ENCODE measurements at regions not wholly inside any gene's neighbourhood (a gene's known extent, or its start where the extent isn't known, plus 50 kb on each side); places are given as distances from the start of the nearest gene placed in this dataset.

DNA sequence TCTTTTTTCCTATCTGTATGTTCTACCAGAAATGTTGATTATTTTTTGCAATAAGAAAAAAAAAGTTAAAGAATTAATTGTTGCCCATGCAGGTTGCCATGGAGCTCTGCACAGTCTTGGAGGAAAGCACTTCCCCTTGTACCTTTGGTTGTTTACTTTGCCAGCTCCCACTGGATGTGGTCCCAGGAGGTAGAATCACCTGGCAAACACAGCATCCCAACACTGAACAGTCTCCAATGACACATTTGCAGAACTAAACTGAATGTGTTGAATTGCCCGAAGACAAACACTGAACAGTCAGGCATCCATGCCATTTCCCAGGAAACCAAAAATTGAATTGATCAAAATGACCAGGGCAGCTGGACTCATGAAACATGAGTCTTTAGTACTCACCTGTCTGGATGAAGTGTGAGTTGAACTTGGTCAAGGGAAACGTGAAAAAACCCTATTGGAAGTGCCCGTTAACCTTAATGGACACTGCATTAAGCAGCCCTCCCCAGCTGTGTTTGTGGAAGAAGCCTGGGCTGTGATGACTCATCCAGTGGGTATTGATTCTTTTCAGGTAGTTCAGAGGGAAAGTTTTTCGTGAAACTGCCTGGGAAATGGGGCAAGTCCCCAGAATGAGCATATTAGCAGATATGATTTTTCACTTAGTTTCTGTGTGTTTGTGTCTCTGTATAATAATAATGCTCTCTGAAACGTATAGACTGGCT lies 284.7 kb upstream of the STT3B start:
- DNase-seq (ENCODE audit: low read depth, low spot score): no peak

DNA sequence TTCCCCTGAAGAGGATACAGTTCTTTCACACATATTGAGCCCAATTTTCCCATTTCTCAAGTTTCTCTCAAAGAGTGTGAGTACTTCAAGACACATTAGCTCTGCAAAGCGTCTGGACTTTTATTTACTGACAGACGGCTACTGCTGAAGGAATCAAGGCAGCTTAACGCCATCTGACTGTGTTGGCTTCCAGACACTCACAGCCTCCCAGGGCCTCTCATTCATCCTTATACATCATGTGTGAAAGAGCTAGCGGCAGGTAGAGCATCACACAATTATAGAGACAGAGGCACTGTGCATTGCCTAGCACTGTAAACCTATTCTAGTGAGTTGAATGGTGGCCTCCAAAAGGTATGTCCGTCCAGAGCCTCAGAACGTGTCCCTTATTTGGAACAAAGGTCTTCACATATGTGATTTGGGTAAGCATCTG lies 284.1 kb upstream of the STT3B start:
- DNase-seq (ENCODE audit: low read depth, low spot score): no peak

DNA sequence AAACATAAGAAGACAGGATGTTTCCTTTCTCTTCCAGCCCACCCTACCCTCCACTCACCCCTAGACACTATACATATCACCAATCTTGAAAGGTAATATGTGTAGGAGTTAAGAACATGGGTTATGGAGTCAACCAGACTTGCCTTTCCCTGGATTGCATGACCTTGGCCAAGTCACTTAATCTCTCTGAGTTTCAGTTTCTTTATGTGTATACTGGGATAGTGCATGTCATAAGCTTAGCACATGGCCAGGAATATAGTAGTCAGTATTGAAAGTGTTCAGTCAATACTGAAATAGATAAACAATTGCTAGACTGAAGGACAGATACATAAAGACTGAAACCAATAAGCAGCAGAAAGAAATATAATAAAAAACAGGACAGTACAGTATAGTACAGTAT lies 283.2 kb upstream of the STT3B start:
- no peak for DNase-seq (ENCODE audit: low read depth, low spot score)

DNA sequence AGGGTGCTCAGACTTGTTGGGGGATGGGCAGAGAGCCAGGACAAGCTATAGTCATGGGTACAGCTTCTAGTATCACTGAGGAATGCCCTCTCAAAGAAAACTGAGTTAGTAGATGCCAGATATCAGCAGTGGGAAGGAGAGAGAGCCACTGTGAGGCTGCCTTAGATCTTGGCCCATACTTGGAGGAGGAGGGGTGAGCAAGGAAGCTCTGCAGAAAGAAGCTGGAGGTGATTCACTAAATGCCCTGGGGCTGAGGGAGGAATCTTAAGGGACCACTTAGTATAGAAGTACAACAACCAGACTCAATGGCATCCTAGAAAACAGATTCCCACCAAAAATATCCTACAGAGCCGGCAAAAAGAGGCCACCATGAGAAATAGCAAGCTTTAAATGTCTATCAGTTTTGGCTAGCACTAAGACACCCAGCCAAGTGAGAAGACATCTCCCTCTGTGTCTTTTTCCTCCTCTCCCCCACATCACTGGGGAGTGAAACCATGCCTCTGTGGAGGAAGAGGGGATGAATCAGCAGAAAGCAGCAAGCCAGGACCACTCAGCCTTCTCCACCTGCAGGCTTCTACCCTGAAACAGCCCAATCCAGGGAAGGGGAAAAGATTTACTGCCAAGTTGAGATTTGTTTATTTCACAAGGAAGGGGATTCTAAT lies 282.5 kb upstream of the STT3B start:
- DNase-seq (ENCODE audit: low read depth, low spot score): no peak

DNA sequence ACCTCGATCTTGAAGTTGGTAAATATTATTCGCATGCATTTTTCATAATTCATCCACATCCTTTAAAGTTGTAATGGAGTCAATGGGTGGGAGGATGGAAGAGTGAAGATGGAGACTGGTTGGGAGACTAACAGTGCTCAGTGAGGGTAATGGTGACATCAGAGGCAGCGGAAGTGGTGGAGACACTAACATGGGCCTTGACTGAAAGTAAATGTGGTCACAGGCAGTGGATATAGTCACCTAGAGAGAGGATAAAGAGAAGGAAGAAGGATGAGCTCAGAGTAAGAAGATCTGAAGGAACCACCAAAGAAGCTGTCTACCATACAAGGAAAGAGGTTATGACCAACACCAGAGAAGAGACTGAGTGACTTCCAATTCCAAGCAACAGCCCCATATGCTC lies 281.6 kb upstream of the STT3B start:
- no peak for DNase-seq (ENCODE audit: low read depth, low spot score)

DNA sequence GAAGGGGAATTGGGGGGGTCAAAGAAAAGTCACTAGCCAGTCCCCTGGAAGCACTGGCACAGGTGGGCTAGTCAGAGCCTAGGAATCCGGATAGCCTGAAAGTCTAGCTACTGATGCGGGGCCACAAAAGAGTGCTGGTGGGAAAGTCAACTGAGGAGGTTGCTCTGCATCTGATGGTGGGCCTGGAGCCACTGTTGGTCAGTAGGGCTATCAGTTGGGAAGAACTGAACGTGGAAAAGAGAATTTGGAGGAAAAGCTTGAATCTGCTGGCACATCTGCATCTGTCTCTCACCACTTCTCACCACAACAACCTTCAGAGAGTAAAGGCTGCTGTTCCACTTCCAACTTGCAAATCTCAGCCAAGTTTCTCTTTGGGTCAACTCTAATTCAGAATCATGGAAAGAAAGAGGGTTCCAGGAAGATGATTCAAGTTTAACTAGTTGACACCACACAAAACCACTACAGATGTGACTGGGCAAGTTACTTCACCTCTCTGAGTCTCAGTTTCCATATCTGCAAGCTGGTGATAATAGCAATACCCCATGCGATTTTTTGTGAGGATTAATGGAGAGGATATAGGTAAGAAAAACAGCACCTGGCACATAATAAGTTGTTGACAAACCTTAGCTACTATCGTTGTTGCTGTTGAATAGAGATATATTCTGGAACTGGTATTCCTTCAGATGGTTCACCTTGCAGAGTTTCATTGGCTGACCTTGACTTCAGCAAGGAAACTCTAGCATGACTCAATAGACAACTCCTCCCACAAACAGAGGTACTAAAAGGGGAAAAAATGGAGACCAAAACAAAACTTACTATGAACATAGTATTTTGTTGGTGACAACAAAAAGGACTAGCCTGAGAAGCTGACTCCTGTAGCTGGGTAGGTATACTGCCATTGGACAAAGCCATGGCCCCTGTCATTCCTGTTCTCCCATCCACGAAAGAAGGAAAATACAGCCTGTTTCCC lies 280.2 kb upstream of the STT3B start:
- DNase-seq (ENCODE audit: low read depth, low spot score): no peak

DNA sequence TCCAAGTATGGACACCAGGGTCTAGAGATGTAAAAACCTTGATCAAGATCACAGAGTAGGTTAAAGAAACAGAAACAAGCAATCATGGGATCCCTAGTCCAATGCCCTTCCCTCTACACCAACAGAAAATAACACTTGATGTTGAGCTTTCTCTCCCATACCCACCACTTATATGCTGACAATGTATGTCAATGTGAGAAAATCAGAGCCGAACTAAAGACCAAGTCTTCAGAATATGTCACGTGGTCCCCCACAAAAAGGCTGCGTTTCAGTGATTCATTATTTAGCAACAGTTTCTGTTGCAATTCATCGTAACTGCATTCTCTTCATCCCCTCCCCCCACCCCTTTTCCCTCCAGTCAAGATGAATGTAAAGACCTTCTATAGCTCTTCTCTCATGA lies 278.9 kb upstream of the STT3B start:
- DNase-seq (ENCODE audit: low read depth, low spot score): no peak

DNA sequence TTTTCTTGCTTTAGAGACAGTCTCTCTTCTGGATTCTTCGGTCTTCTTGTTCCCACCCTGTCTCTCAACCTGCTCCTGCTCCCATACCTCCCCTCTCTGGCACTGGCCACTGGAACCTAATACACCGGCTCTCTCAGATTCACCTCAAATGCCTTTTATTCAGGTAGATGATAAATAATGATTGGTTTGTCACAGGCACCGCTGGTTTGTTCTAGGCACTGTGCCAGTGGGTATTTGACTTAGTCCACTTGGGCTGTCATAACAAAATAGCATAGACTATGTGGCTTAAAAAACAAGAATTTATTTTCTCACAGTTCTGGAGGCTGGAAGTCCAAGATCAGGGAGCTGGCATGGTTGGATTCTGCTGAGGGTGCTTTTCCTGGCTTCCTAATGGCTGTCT lies 278.2 kb upstream of the STT3B start:
- no peak for DNase-seq (ENCODE audit: low read depth, low spot score)

DNA sequence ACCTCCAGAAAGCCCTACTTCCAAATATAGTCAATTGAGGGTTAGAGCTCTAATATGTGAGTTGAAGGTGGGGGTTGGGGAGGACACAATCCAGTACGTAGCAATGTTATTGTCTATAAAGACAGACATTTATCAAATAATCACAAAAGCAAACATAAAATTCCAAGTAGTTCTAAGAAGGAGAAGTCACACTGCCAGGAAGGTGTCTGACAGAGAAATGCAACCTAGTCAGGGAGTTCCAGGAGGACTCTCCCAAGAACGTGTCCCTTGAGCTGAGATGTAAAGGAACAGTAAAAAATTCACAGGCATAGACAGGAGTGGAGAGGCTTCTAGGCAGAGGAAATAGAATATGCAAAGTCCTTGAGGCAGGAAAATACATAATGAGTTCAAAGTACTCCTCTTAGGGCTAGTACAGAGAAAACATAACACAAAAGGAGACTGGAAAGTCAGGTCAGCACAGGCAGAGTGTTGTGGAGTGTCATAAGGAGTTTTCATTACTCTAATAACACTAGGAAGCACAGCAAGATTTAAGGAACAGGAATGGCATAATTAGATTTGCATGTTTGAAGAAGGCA lies 277.6 kb upstream of the STT3B start:
- DNase-seq (ENCODE audit: low read depth, low spot score): no peak

DNA sequence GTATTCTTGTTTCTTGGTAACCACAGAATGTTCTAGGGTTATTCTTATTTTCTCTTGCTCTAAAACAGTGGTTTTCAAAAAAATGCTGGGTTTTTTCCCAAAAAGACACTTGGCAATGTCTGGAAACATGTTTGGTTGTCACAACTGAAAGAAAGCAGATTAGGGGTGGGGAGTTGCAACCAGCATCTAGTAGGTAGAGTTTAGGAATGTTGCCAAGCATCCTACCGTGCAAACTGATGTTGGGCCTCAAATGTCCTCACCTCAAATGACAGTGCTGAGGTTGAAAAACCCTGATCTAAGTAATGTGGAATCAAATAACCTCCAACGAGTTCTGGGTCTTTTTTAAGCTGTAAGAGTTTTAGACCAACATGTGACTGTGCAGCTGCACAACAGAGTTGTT lies 270.5 kb upstream of the STT3B start:
- no peak for DNase-seq (ENCODE audit: low read depth, low spot score)

DNA sequence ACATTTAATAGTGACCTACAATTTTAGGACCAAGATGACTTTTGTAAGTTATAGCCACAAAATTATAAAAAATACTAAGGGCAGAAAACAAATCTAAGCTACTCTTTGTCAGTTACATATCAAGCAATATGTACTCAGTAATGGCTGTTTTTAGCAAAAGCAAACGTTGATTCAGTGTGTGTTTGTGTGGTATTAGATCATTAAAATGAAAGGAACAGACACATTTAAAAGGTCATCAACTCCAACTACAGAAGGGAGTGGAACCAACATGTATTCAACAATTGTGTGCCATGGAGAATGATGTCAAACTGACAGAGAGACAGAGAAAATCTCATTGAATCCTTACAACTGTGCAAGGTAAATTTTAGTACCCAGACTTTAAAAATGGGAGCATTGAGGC lies 268.8 kb upstream of the STT3B start:
- DNase-seq (ENCODE audit: low read depth, low spot score): no peak

DNA sequence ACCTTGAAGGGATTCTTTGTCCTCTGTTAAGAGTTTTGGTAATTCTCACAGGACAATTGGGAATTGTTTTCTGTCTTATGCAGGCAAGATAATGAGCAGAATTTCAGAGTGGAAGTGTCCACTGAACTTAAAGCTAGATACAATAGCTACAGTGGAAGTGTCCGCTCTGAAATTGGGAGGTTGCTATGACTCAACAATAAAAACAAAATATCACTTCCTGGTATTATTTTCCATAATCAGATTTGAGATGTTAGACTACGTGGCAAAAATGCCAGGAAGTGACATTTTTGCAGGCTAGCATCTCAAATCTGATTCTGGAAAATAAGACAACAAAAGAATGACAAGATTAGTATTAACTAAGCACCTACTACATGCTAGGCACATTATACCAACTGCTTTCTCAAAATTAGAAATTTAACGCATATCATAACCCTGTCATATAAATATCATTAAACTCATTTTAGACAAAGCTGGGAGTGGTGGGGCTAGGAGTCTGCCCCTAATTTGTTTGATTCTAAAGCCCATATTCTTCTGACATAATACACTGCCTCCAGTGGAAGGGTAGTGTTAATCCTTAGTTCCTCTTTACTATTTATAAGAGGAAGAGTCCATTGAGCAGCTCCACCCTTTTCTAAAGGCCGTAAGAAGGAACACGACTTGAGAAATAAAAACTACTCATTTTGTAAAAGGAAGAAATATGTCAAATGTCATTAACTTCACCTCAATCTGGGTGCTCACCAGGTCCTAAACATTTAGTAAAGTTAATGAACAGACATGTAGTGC lies 266.9 kb upstream of the STT3B start:
- no peak for DNase-seq (ENCODE audit: low read depth, low spot score)

DNA sequence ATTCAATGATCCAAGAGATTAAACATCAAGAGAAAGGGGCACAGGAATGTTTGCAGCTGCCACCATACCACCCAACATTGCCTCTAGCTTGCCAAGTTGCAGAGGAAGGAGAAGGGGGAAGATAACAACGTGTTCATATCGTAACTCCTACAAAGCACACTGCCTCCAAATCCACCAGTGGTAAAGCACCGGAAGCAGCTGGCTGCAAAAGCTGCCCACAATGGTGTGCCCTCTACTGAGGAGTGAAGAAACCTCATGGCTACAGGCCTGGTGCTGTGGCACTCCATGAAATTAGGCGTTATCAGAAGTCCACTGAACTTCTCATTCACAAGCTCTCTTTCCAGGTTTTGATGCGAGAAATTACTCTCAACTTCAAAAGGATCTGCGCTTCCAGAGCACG lies 263.9 kb upstream of the STT3B start:
- DNase-seq (ENCODE audit: low read depth, low spot score): no peak

DNA sequence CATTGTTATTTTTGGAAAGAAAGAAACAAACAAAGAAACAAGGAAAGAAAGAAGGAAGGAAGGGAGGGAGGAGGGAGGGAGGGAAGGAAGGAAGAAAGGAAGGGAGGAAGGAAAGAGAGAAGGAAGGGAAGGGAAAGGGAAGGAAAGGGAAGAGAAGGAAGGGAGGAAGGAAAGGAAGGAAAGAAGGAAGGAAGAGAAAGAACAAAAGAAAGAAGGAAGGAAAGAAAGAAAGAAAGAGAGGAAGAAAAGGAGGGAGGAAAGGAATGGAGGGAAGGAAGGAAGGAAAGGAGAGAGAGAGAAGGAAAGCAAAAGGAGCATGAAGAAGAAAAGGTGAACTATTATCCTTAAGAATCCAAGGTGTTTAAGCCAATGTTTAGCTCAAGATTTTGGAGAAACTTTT lies 262.7 kb upstream of the STT3B start:
- no peak for DNase-seq (ENCODE audit: low read depth, low spot score)

DNA sequence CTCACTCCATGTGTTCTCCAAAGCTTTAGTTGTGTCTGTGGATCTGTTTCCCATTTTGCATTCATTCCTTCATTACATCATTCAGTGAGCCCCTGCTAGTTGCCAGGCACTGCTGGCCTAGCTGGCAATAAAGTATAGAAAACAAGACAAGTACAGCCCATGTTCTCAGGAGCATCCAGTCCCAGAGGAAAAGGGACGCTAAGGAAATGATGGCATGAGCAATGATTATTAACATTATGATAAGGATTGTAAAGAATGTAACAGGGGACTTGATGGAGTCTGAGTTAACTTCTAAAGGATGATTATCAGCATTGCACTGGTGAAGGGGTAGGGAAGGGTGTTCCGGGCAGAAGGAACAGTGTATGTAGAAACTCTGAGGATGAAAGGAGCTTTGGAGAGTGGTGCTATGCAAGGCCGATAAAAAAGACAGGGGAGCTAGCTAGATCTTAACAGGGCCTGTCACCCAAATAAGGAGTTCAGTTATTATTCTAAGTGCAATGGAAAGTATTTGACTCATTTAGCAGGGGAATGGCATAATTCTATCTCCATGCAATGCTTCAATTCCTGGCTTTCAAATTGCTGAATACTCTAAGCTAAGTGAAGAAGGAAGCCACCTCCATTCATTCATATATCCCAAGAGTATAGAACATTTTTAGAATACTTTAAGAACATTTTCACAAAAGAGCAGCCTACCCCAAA lies 258.2 kb upstream of the STT3B start:
- DNase-seq (ENCODE audit: low read depth, low spot score): no peak

DNA sequence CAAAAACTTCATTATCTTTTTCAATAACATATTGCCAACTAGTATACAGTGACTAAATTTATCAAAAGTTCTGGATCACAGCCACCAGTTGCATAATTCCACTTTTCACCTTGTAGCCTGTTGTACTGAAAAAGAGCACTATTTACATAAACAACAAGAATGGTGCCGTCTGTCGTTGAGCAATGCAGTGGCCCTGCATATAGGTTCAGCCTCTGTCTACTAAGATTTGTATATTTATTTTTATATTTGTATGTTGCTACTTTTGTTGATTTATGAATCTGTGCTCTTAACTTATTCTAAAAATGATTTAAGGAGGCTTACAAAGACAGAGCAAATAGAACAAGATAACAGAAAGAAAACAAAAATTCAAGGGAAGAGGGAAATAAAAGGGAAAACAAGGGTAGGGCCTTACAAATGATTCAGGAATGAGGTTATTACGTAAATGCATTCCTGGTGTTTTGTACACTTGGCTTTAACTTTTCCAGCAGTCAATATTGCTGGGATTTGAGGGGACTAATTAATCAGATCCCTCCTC lies 257.6 kb upstream of the STT3B start:
- no peak for DNase-seq (ENCODE audit: low read depth, low spot score)

DNA sequence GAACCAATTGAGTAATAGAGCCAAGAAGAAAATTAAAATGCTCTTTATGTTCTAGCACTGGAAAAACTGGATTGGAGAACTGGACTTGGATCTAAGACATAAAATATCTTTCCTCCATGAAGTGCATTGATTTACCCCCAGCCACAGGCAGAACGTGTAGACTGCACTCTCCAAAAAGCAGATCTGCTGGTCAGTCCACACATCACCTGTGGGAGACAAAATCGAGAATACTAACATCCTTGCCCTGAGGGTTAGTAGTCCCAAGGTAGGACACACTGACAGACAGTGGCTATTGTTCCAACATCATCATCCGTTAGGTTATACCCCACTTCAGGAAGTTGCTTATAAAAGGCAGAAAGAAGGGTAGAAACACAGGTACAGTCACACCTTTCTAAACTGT lies 257.1 kb upstream of the STT3B start:
- no peak for DNase-seq (ENCODE audit: low read depth, low spot score)

DNA sequence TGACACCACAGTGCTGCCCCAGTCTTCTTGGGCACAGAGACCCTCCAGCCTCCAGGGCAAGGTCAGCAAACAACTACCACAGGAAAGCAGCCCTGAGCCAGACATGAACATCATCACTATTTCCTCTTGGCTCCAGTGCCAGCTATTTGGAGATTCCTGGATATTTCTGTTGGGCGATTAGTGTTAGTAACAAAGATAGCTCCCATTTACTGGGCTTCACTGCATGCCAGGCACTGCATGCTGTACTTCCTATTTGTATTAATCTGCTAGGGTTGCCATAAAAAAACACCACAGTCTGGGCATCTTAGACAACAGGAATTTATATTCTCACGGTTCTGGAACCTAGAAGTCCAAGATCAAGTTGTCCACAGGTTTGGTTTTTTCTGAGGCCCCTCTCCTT lies 255.1 kb upstream of the STT3B start:
- DNase-seq (ENCODE audit: low read depth, low spot score): no peak

DNA sequence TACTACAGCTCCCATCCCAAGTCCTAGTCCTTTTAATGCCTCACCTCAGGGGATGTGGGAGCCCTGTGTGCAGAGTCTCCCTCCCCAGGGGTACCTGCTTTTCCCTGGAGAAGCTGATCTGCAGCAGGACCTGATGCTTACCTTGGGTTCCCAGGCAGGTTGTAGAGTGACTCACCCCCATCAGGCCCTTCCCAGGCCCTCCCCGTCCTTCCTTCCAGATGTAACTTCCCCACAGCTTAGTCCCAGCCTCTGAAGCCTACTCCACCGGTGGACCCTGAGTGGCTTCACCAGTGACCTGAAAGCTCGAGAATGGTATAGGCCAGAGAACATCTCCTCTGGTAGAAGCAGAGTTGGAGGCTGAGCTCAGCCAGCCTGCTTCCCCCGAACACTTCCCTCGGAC lies 254.2 kb upstream of the STT3B start:
- no peak for DNase-seq (ENCODE audit: low read depth, low spot score)

DNA sequence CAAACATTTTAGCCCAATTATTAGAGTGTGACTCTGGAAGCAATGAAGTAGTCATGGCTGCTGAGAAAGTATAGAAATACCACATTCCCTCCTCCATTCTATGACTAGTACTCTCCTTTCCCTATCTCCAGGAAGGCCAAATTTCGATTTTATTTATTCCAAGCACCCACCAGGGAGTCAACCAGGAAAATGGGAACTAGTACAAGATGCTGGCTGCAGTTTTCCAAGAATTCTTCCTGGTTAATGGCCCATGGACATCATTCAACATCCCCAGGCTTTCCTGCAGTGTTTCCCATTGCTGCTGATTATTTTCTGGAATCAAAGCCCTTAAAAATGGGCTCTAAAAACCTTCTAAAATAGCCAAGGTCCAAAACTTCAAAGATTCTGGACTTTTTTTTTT lies 247.9 kb upstream of the STT3B start:
- no peak for DNase-seq (ENCODE audit: low read depth, low spot score)
